ENCODE measurements at regions not wholly inside any gene's neighbourhood (a gene's known extent, or its start where the extent isn't known, plus 50 kb on each side); places are given as distances from the start of the nearest gene placed in this dataset.
"Not testable (repeated sequence)": the region's sequence is repeated elsewhere in the genome, so short reads cannot be mapped to it uniquely, and the experiment has no call there.

DNA sequence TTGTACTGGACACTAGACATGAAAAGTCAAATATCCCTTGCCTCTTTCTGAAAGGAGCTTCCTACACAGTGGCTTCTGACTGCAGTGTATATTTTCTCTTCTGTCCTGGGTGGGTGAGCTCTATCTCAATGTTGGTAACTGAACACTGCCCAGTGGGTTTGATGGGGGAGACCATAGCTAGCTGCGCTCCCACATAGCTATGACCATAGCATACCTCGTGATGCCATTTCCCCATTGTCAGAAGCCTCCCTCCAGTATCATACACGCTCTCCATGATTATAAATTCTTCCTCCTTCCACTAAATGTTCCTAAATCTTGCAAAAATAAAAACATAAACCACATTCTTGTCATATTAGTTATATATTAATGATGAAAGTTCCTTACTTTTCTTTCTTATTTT, 2134.7 kb upstream of the DEFB115 start:
- H3K4me1 ChIP-seq (ENCODE audit: insufficient read depth, low read length); POLR2A ChIA-PET; H3K4me1 Mint-ChIP-seq (ENCODE audit: low read depth); H3K36me3 ChIP-seq (ENCODE audit: insufficient read depth, low read length); H3K36me3 Mint-ChIP-seq (ENCODE audit: low read depth); CTCF ChIA-PET; ATAC-seq (ENCODE audit: poor library complexity); H3K27ac ChIP-seq (ENCODE audit: low read depth in 1 of 2, low read length in 2 of 2); DNase-seq; H3K27me3 ChIP-seq (ENCODE audit: control insufficient read depth in 1 of 2, insufficient read depth in 2 of 2, low read length in 2 of 2); H3K27ac Mint-ChIP-seq; H3K27me3 Mint-ChIP-seq; H3K4me3 Mint-ChIP-seq; H3K4me3 ChIP-seq (ENCODE audit: low read length): not testable (repeated sequence)
- intact Hi-C loops (cut with DNase I, micrococcal nuclease), result loop anchor here in 1 of 2 experiments (10.0 kb wide), 1 partner anchor 762 kb away; no protein-coding TSS in a partner anchor
- peaks cover 5 to 21% of the 10 kb centered on the region in 2 experiments for H3K9me3 ChIP-seq (ENCODE audit: control insufficient read depth in 1 of 2, insufficient read depth in 1 of 2, low read length in 2 of 2)
- H3K9me3 Mint-ChIP-seq, result peaks cover 34% of the 10 kb centered on the region

DNA sequence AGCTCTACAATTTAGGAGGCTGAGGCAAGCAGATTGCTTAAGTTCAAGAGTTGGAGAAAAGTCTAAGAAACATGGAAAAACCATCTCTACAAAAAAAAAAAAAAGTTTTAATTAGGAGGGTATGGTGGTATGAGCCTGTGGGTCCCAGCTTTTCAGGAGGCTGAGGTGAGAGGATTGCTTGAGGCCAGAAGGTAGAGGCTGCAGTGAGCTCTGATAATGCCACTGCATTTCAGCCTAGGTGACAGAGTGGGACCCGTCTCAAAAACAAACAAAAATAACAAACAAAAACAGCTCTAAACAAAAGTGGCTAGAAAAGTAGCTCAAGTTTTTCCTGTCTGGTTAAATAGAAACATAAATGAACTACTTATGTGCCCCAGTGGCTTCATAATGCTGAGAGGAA, 2133.6 kb upstream of the DEFB115 start:
- ChIA-PET CTCF (no interaction called here), POLR2A (no interaction called here)
- Histone ChIP-seq H3K4me3 (ENCODE audit: low read length) (no peak overlapping the region), H3K27ac (ENCODE audit: low read depth in 1 of 2, low read length in 2 of 2) (no peak overlapping the region), H3K9me3 (ENCODE audit: control insufficient read depth in 1 of 2, insufficient read depth in 1 of 2, low read length in 2 of 2) (peaks cover 5 to 13% of the 10 kb centered on the region in 2 experiments), H3K36me3 (ENCODE audit: insufficient read depth, low read length) (no peaks in the 10 kb centered on the region), H3K27me3 (ENCODE audit: control insufficient read depth in 1 of 2, insufficient read depth in 2 of 2, low read length in 2 of 2) (no peaks in the 10 kb centered on the region), H3K4me1 (ENCODE audit: insufficient read depth, low read length) (no peaks in the 10 kb centered on the region)
- no peak for ATAC-seq (ENCODE audit: poor library complexity)
- Mint-ChIP-seq H3K27ac (no peak overlapping the region), H3K36me3 (ENCODE audit: low read depth) (no peaks in the 10 kb centered on the region), H3K9me3 (peaks cover 30% of the 10 kb centered on the region), H3K27me3 (no peaks in the 10 kb centered on the region), H3K4me3 (no peak overlapping the region), H3K4me1 (ENCODE audit: low read depth) (no peaks in the 10 kb centered on the region)
- TF ChIP-seq, protein P1, sequence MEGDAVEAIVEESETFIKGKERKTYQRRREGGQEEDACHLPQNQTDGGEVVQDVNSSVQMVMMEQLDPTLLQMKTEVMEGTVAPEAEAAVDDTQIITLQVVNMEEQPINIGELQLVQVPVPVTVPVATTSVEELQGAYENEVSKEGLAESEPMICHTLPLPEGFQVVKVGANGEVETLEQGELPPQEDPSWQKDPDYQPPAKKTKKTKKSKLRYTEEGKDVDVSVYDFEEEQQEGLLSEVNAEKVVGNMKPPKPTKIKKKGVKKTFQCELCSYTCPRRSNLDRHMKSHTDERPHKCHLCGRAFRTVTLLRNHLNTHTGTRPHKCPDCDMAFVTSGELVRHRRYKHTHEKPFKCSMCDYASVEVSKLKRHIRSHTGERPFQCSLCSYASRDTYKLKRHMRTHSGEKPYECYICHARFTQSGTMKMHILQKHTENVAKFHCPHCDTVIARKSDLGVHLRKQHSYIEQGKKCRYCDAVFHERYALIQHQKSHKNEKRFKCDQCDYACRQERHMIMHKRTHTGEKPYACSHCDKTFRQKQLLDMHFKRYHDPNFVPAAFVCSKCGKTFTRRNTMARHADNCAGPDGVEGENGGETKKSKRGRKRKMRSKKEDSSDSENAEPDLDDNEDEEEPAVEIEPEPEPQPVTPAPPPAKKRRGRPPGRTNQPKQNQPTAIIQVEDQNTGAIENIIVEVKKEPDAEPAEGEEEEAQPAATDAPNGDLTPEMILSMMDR (IDR thresholded peaks at IDR 0.05), result no peak
- DNase-seq, result no peak
- intact Hi-C loops (cut with DNase I, micrococcal nuclease), result loop anchor here in 1 of 2 experiments (10.0 kb wide), 1 partner anchor 761 kb away; no protein-coding TSS in a partner anchor

Data from CD4-positive, alpha-beta T cell (primary cell).